NCI-H345 treated with DMSO at 0.1 percent for 48 hours (cell line): ENCODE measurements at regions not wholly inside any gene's neighbourhood (a gene's known extent, or its start where the extent isn't known, plus 50 kb on each side); places are given as distances from the start of the nearest gene placed in this dataset.

Experiments
- DNase-seq: peaks from one replicate; lab custom pipeline; 2025; ENCODE audit not compliant: unreplicated experiment; lab: John Stamatoyannopoulos, UW

DNA sequence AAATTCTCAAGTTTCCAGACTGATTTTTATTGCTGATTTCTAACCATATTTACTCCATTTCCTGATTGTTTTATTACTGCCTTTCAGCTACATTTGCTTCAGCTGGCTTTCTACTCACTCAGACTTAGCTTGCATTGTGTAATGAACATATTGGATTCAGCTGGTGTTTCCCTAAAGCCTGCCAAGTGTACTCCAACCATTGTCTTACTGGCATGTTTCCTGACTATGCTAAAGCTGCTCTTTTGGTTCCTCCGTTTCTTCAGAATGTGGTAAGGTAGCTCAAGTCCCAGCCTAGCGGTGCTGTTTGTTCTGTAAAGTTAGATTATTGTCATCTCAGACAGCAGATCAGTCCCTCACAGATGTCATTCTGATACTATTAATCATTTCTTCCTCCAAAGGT, 53.1 kb upstream of the GLRA2 start:
- DNase-seq, result no peak

- no peak for DNase-seq
These were observed 79.6 kb upstream of the GLRA2 start for GRCh38 chrX:14449773-14450172.

DNA sequence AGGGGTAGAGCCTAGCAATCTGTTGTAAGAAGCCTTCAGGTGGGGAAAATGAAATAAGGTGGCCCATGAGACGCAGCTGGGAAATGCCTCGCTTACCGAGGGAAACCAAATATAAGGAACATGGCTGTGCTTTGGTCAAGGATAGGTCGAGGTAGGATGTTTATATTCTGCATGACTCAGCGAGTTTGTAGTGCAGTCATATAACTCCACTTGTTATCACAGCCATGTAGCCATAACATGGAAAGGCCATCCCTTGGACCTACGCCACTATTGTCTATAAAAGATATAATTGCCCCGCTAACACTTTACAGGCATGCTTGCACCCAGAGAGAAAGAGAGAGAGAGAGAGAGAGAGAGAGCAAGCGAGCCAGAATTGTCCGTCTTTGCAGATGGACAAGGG, 80.9 kb upstream of the GLRA2 start:
- no peak for DNase-seq

DNA sequence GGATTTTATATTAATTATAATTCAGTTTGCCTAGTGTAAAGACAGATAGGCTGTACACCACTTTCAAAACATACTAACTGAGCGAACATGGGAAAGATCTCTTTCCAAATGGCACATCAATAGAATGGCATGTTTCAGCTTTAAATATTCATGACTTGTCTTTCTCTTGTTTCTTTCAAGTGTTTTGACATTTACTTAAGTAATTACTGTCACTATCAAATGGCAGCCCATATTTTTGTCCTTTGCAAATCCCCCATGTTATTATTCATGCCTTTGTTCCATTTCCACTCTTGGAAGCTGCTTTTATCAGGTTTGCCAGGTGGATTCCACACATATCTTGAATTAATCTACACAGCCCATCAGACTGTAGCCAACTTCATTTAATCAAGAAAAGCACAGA, 89.2 kb upstream of the GLRA2 start:
- DNase-seq, result no peak

DNA sequence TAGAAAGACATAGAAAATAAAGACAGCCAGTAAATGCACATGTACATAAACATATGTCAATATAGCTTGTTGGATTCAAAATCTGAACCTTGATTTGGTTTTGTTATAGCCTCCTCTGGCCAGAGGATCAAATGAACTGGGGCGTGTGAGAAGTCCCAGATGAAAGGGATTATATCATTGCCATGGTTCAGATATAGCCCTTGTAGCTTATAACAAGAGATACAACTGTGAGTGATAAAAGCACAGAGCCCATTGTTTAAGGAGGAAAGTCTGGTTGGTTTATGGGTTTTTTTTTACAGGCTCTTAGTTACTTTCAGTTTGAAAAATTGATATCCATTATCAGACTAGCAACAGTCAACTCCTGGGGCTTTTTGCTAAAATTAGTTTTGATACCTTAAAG, 101.7 kb upstream of the GLRA2 start:
- DNase-seq, result no peak

DNA sequence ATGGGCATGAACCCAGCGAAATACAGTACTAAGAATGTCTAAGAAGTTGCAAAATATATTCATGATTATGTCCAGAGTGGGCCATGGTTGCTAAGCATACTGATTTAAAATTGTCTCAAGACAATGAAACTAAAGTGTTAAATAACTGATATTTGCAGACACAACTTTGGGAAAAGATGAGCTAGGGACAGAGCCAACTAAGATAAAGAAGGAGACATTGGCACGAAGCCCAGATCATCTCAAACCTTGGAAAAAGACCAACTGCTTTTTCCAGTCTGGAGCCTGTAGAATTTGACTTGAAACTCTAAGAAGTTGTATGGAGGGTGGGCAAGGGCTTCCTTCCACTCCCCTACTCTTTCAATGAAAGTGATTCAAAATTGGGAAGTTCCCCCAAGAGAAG, 108.5 kb upstream of the GLRA2 start:
- no peak for DNase-seq

DNA sequence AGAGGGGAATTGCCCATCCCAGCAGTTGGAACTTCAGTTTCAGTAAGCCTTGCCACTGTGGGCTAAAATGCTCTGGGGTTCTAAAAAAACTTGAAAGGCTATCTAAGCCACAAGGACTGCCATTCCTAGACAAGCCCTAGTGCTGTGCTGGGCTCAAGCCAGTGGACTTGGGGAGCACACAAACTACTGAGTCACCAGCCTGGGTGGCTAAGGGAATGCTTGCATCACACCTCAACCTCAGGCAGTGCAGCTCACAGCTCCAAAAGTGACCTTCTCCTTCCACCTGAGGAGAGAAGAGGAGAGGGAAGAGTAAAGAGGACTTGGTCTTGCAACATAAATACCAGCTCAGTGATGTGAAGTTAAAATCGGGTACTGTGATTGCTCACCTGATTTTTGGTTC, 116.7 kb upstream of the GLRA2 start:
- no peak for DNase-seq

GRCh38 chrX:14411326-14411725, 118.0 kb upstream of the GLRA2 start:
- no peak for DNase-seq

DNA sequence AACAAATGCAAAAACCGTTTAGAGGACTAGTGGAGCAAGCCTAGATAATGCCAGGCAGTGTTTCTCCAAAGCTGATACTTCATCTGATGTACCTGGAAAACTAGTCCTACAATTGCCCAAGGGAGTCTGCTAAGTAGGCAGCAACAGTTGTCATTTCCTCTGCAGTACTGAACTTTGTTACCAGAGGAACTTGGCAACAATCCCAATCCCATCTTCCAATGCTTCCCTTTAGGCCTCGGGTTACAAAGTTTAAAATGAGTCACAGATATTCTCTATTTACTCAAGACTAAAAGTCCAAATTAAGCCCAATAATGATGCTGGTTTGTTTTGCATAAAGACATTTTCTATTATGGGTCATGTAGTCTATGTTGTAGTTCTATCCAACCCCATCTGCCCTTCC, 120.0 kb upstream of the GLRA2 start:
- no peak for DNase-seq

GRCh38 chrX:14406225-14406624, 123.1 kb upstream of the GLRA2 start:
- DNase-seq, result no peak

DNA sequence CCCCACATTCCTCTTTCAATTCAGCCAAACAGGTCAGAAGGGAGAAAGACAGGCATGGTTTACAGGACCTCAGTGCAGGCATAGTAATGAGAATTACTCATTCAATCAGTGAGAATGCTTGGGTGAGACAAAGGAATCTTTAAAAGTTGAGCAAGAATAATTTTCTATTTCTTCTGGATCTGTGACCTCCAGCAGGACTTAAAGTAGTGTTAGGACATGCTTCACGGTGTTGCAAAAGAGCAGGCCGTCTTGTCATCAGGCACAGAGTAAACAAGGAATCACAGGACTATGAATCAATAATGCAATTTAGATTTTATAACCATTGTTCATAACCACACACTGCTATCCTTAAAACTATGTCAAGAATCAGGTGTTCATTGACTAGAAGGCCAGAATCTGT, 130.6 kb upstream of the GLRA2 start:
- DNase-seq, result no peak

DNA sequence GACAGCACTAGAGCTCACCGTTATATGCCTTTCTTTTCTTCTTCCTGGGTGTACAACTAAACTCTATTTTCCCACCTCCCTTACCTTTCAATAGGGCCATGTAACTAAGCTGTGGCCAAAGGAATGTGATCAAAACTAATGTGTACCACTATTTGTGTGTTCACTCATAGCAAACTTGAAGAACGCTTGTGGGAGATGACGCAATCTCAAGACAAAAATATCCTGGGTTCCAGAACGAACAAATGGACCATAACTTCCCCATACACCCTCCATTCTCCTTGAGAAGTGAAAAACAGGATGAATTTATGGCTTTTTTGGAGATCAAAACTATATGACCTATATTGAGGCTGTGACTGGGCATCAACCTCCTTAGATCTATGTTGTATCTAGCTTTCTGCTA, 139.7 kb upstream of the GLRA2 start:
- DNase-seq, result no peak

DNA sequence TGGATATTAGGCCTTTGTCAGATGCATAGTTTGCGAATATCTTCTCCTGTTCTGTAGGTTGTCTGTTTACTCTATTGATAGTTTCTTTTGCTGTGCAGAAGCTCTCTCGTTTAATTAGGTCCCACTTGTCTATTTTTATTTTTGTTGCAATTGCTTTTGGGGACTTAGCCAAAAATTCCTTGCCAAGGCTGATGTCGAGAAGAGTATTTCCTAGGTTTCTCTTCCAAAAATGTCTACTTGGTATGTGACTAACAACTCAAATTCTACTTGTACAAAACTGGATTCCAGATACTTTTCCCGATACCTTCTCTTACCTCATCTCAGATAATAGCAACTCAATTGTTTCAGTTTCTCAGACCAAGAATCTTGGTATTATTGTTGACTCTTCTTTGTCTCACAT, 142.4 kb upstream of the GLRA2 start:
- no peak for DNase-seq

GRCh38 chrX:14380044-14380443, 149.3 kb upstream of the GLRA2 start:
- no peak for DNase-seq

DNA sequence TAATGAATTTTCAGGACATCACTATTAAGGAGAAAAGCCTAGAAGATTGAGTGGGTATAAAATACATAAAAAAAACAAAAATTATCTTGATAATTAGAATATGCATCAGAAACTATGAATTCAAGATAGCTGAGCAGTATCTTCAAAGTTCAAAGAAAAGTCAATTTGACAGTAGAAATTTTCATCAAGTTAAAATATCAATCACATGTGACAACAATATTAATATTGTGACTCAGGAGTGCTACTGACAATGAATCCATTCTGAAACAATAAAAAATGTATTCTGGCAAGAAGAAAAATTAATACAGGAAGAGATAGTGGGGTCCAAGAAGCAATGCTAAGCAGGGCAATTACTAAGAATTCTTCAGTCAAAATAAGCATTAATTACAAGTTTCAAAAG, 151.9 kb upstream of the GLRA2 start:
- DNase-seq, result no peak

DNA sequence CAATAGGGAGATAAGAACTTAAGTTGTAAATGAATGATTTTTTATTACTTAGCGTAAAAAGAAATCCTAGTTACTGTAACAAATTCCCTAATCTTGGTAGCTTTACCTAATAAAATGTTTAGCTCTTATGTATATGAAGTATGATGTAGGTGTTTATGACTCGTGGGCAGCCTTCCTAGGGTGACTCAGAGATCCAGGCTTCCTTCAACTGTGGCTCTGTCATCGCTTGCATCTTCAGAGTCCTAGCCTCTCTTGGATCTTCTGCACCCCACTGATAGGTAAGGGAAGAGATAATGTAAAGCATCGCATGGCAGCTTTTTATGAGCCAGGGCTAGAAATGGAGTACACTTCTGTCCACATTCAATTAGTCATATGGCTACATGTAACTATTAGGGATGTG, 165.6 kb upstream of the GLRA2 start:
- DNase-seq, result no peak

DNA sequence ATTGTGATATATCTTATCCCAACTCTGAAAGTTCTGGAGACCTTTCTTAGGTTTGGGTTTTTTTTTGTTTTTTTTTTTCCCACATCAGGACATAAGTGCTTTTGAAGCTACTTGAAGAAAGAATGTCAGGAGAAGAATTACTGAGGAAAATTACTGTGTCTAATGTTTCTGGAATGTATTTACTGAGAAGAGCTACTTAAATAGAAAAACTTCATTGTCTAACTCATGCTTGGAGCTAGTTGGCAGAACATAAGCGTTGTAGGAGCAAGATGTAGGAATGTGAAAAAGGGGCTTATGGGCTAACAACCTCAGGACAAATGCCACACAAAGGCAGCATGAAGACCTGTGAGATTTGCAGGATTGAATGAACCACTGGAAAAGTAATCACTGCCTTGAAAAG, 166.6 kb upstream of the GLRA2 start:
- DNase-seq, result no peak

- no peak for DNase-seq
These were observed 167.9 kb upstream of the GLRA2 start for GRCh38 chrX:14361435-14361834.

- no peak for DNase-seq
These were observed 169.6 kb upstream of the GLRA2 start for GRCh38 chrX:14359727-14360126.

DNA sequence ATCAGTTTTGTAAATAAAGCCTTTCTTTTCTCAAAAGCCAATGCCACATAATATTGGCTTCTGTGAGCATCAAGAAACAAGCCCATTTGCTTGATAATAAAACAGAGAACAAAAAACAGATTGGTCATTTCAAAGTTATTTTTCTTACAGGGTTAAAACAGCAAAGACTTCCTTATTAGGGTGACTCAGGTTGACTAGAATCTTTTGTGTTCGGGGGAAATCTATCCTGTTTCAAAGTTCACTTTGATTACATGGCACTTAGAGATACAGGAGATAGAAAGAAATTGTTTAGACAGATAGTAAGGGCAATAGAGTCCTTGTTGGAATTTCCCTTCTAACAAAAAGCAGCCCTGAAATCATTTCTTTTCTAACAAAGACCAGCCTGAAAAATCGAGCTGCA, 170.0 kb upstream of the GLRA2 start:
- no peak for DNase-seq

DNA sequence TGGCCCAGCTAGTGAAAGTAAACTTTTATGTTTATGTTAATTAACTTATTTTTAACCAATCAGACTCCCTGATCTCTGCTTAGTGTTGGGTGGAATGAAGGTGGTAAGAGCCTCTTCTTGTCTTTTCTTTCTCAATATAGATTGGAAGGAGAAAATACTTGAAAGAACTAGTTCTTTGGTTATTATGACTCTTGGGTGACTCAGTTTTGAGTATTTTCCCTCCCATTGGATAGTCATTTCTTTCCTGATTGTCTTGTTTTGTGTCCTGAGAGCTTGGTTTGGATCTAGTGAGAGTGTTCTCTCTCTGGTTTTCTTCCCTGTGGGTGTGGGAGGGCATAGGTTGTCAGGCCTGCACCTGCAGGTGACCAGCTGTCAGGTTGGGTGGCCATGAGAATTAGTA, 172.0 kb upstream of the GLRA2 start:
- DNase-seq, result no peak

DNA sequence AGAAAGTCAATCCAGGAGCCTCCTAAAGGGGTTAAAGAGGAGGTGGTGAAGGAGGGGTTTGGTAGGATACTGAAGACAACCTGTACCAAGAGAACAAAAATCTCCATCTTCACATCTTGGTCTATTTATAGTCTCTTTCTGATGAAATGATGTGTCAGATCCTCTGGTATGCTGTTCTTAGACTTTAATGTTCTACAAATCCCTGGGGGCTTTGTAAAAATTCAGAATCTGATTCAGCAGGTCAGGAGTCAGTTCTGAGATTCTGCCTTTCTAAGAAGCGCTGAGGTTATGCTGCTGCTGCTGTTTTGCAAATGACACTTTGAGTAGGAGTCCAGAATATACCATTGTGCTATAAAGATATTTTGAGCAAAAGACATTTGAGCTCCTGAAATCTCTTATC, 172.9 kb upstream of the GLRA2 start:
- no peak for DNase-seq

DNA sequence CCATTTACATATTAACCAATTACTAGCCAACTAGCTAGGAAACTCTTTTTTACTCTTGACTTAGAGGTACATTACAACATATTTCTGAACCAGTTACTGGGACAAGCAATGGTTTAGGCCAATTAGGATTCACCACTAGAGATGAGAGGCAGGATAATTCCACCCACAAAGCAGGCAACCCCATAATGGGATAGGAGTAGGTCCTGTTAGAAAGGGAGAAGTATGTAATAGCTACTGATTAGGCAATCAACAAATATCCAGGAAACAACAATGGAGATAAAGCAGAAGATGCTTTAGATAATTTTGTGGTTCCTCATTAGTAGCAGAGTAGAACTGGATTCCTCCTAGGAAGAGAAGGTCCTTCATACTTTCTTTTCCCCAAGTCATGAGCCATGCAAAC, 173.8 kb upstream of the GLRA2 start:
- no peak for DNase-seq

GRCh38 chrX:14354521-14354920, 174.8 kb upstream of the GLRA2 start:
- DNase-seq, result no peak
